ENCODE measurements at regions not wholly inside any gene's neighbourhood (a gene's known extent, or its start where the extent isn't known, plus 50 kb on each side); places are given as distances from the start of the nearest gene placed in this dataset.
"Not testable (repeated sequence)": the region's sequence is repeated elsewhere in the genome, so short reads cannot be mapped to it uniquely, and the experiment has no call there.

DNA sequence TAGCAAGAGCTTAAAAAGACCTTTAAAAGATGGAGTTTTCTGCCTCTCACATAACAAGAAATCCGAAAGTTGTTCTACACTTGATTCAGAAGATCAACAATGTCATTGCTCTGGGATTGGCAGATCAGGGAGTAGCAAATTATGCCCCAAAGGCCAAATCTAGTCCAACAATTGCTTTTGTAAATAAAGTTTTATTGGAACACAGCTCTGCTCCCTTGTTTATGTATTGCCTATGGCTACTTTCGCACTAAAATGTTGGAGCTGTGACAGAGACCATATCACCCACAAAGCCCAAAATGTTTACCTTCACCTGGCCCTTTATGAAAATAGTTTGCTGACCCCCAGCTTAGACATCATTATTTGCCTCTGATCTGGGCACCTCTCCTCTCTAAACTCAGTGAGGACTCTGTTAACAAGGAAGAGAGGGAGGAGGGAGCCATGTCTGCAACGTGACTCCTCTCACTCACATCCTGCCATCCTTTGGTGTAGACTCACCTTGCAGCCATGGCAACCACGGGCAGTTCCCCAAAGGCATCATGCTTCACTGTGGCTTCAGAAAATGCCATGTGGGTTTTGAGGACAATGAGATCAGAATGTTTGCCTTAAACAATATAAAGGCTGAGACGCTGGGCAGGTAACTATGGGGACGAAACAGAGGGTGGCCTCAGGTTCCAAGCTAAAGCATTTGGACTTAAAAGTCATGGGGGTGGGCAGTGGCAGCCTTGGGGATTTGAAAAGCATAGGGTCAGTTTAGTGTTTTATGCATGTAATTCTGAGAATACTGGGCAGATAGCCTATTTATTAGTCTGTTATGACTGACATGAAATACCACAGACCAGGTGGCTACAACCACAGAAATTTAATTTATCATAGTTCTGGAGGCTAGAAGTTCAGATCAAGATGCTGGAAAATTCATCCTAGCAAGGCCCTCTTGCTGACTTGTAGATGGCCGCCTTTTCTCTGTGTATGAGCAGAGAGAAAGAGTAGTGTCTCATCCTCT is 149.7 kb upstream of the TNFAIP3 start:
- DNase-seq = peak; percentile 94

- DNase-seq = not testable (repeated sequence)
These were observed 148.2 kb upstream of the TNFAIP3 start for GRCh38 chr6:137718903-137719302.

DNA sequence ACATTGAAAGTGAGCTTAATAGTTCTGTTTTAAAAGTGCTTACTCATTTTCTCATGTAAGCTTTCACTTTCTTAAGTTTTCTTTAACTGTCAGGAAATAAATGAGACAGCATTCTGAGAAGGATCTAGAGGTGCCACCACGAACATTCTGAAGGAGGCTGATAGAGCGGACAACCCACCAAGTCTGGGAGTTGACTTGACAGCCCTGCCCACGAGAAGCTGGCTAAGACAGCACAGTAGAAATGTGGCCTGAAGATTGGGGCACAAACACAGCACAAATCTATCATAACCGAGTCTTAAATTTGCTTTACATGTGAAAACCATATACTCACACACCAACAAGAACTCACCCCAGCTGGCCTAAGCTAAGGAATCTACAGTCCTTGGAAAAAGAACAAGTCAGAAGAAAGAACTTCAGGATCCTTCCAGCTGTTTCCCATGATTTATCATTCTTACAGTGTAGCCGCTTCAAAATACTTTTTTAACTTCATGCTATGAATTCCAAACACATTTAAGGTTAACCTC is 144.2 kb upstream of the TNFAIP3 start:
- DNase-seq = no peak

DNA sequence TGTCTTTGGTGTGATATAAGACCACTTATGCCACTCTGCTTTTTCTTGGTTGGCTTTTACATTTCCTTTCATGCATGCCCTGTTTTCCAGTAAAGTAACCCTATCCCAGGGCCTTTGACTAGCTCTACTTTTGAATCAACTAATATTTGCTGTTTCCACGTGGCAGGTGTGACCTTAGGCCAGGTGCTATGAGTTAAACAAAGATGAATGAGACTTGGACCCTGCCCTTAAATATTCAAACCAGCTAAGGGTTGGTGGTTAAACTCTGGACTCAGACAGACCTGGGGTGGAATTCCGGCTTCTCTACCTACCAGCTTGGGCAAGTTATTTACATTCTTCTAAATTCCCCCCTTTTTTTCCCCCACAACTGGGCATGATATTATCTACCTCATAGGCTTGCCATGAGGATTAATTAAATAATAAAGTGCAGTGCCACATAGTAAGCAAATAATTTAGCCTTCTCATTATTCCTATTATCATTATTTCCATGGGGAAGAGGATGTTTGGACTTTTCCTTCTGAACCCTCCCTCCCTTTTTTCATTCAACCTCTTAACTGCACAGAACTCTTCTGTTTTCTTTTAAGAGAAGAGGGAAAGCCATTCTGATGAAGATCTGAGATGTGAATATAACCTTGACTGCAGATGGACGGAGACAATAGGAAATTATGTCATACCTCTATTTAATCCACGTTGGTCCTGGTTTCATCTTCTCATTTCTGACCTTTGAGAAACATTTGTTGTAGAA is 143.6 kb upstream of the TNFAIP3 start:
- peak; percentile 83 for DNase-seq

GRCh38 chr6:137724018-137724403 is 143.0 kb upstream of the TNFAIP3 start:
- DNase-seq = peak; percentile 43

- no peak for DNase-seq
These were observed 142.4 kb upstream of the TNFAIP3 start for GRCh38 chr6:137724495-137725211.

DNA sequence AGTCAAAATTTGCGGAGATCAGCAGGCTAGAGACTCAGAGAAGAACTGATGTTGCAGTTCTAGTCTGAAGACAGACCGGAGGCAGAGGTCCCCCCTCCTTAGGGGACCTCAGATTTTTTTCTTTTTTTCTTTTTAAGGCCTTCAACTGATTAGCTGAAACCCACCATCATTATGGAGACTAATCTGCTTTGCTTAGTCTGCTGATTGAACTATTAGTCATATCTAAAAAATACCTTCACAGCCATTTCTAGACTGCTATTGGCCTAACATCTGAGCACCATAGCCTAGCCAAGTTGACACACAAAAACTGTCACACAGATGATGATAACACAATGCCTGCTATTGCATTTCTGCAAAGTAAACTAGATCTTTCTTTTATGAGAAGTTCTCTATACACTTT is 141.1 kb upstream of the TNFAIP3 start:
- DNase-seq = no peak

DNA sequence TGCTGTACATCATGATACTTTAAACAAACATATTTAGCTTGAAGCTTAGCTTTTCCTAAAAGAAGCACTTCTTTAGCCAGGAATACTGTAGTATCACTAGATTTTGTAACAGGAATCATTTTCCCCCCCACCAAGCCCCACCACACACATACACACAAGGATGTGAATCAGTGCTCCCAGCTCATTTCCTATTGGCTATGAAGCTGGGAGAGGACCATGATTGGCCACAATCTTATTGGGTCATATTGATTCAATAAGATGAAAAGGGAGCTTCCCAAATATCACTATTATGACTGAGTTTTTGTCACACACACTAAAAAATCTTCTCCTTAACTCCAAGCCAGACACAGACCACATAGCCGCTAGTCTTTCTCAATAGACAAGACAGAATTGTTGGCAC is 140.5 kb upstream of the TNFAIP3 start:
- DNase-seq = no peak

DNA sequence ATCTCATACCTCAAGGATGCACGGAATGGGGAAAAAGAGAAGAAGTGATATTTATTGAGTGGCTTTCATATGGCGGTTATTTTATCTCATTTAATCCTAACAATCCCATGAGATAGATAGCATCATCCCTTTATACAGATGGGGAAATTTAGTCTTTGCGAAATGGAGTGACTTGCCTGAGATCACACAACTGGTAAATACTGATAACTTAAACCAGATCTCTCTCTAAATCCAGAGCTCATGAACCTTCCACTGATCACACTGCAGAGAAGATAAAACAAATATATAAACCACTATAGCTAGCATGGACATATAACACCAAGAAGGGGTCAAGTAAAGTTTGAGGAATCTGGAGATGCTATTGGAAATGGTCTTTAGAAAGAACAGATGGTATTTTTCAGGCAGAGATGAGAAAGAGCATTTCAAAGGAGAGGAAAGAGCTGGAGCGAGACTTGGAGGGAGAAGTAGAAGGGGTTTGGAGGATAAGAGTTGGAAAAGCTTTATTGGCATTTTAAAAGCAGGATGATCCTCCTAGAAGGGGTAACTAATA is 139.8 kb upstream of the TNFAIP3 start:
- no peak for DNase-seq

GRCh38 chr6:137728386-137729349 is 138.4 kb upstream of the TNFAIP3 start:
- DNase-seq = no peak

DNA sequence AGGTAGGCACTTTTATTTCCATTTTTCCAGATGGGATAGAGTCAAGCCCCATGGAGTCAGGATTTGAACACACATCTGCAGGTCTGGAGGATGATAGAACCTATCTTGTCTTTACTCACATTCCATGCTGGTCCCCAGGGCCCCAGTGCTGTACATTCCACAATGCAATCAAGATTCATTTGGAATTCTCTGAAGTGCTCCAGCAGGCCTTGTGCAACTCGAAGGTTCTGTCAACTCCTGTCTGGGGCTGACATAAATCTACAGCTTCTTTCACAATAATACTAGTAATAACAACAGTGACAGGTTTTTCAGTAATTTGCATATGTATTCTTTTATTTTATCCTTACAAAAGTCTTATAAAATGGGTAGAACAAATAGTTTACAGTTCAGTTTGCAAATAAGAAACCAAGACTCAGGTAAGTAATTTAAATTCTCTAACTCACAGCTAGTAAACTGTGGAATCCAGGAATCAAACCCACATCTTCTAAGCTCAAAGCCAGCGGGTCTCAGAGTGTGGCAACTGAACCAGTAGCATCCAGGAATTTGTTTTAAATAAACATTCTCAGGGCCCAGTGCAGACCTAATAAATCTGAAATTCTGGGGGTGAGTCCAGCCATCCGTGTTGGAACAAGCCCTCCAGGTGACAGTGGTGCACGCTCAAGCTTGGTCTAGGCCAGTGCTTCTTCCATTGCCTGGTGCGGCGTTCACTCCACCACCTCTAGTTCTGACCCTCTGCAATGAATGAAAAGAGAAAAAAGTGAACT is 137.0 kb upstream of the TNFAIP3 start:
- no peak for DNase-seq

GRCh38 chr6:137731600-137731959 is 135.5 kb upstream of the TNFAIP3 start:
- DNase-seq = no peak

DNA sequence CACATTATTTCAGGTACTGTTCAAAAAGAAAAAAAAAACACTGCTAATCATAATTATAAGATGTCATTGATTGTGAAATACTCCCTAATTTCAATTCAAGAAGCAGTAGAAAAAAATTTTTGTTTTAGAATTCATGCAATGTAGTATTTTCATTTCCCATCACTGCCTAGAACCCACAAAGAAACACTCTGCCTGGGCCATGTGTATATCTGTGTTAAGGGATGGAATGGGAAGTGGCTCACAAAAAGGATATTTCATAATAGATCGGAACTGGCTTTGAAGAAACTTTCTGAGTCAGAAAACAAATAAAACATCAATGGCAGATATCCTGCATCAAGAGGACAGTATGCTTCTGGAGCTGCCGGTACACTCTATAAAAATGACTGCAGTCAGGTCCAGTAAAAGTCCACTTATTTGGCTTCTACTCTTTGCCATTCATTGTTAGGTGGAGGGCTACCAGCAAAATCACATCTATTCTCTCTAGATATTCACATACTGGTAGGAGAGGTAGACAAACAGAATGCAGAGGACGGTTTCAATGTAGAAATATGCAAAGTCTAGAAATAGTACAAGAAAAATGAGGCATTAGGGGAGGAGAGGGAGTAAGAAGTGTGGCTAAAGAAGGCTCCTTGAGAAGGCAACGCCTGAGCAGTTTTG is 135.0 kb upstream of the TNFAIP3 start:
- no peak for DNase-seq

DNA sequence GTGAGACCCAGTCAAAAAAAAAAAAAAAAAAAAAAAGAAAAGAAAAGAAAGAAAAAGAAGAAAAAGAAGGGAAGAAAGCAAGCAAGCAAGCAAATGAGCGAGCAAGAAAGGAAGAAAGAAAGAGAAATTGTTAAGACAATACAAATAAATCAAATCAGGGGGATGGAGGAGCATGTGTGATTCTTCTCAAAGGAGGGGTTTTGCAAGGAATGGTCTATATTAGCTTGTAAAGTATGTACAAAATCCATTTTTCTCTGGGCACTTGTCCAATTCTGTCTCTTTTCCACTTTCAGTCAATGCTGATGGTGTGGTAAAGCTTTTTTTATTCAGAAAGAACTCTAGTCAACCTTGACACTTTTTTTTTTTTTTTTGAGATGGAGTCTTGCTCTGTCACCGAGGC is 133.7 kb upstream of the TNFAIP3 start:
- no peak for DNase-seq

DNA sequence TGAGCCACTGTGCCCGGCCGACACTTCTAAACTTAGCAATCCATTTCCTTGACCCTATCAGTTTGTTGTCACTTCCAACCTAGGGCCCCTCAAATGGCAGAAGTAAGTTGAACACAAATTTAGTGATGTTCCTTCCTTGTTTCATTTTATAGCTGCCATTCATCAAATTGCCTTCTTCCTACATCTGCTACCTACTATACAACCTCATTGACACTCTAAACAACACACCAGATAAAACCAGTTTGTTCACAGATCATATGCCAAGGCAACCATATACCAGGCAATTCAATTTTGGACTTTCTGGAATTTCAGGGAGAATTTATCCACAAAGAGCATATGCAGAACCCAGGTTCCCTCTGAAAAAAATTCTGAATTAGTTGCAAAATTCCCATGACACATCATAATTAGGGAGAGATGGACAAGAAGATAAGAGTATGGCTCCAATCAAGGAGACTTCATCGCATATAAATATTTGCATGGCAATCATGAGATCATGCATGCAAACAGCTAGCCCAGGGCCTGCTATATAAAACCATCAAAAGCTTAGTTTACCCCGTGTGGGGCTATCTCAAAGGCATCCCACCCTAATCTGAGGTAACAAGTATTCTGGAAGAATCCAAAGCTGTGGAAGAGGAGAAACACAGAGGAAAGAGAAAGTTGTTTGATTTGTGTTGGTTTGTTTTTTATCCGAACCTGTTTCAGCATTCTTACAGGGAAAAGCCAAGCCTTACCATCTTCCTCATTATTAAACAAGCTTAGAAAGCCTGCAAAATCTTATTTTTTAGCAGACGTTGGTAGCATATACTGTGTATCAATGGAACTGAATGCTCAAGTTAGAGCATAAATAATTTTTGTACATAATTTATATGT is 132.8 kb upstream of the TNFAIP3 start:
- DNase-seq = no peak

GRCh38 chr6:137734875-137735182 is 132.2 kb upstream of the TNFAIP3 start:
- DNase-seq = no peak

- DNase-seq = no peak
These were observed 130.8 kb upstream of the TNFAIP3 start for GRCh38 chr6:137736048-137736818.

DNA sequence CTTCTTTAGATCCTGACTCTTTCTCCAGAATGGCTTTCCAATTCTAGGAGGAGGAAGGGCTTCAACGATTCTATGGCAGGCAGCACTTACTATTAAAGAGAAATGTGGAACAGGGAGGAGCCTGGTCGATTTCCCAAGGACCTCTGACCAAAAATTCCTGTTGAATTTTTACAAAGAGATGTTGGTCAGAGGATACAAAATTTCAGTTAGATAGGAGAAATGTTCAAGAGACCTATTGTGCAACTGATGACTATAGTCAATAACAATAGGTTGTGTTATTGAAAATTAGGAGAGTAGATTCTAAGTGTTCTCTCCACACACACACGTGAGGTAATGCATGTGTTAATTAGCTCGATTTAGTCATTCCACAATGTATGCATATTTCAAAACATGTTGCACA is 130.1 kb upstream of the TNFAIP3 start:
- DNase-seq = no peak

All from NCI-H146 (cell line).